ENCODE measurements at regions not wholly inside any gene's neighbourhood (a gene's known extent, or its start where the extent isn't known, plus 50 kb on each side); places are given as distances from the start of the nearest gene placed in this dataset.

GRCh38 chr1:101453844-101454243 is 217.0 kb downstream of the S1PR1 start:
- H3K4me2 ChIP-seq (ENCODE audit: low read depth, low read length): no peak overlapping the region
- H3K4me3 ChIP-seq (replicated peaks in 1 of 3; ENCODE audit: insufficient read depth in 1 of 3, low read depth in 2 of 3, low read length in 3 of 3): no peak overlapping the region
- intact Hi-C loops (cut with micrococcal nuclease; ENCODE audit: unreplicated experiment) (no loop called here), in situ Hi-C loops (cut with HindIII; ENCODE audit: extremely low pct_ligation_motif_present, low pct_unique_long_range_greater_than_20kb) (no loop called here)
- no peaks in the 10 kb centered on the region for H3K79me2 ChIP-seq (ENCODE audit: insufficient read depth, low read length)
- no peak for TF ChIP-seq ZNF558 (CRISPR knock-in tag; IDR thresholded peaks at IDR 0.05; ENCODE audit: borderline replicate concordance)
- TF ChIP-seq RFXANK (CRISPR knock-in tag; IDR thresholded peaks at IDR 0.05): no peak
- TF ChIP-seq, protein P1, sequence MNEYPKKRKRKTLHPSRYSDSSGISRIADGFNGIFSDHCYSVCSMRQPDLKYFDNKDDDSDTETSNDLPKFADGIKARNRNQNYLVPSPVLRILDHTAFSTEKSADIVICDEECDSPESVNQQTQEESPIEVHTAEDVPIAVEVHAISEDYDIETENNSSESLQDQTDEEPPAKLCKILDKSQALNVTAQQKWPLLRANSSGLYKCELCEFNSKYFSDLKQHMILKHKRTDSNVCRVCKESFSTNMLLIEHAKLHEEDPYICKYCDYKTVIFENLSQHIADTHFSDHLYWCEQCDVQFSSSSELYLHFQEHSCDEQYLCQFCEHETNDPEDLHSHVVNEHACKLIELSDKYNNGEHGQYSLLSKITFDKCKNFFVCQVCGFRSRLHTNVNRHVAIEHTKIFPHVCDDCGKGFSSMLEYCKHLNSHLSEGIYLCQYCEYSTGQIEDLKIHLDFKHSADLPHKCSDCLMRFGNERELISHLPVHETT (CRISPR knock-in tag; conservative IDR thresholded peaks at IDR 0.05): no peak
- TF ChIP-seq SMC3 (IDR thresholded peaks at IDR 0.05; ENCODE audit: low read length): no peak
- no peak for TF ChIP-seq RARA (CRISPR knock-in tag; IDR thresholded peaks at IDR 0.05)
- TF ChIP-seq, protein P2, sequence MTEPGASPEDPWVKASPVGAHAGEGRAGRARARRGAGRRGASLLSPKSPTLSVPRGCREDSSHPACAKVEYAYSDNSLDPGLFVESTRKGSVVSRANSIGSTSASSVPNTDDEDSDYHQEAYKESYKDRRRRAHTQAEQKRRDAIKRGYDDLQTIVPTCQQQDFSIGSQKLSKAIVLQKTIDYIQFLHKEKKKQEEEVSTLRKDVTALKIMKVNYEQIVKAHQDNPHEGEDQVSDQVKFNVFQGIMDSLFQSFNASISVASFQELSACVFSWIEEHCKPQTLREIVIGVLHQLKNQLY (CRISPR knock-in tag; IDR thresholded peaks at IDR 0.05): no peak
- TF ChIP-seq SNAPC2 (CRISPR knock-in tag; IDR thresholded peaks at IDR 0.05): no peak
- TF ChIP-seq ZNF441 (CRISPR knock-in tag; IDR thresholded peaks at IDR 0.05; ENCODE audit: borderline replicate concordance): no peak
- no peak for TF ChIP-seq TCF7L2 (IDR thresholded peaks at IDR 0.05; ENCODE audit: low read depth, low read length)
- no peak for TF ChIP-seq ZNF430 (CRISPR knock-in tag; IDR thresholded peaks at IDR 0.05)
- TF ChIP-seq, protein P3, sequence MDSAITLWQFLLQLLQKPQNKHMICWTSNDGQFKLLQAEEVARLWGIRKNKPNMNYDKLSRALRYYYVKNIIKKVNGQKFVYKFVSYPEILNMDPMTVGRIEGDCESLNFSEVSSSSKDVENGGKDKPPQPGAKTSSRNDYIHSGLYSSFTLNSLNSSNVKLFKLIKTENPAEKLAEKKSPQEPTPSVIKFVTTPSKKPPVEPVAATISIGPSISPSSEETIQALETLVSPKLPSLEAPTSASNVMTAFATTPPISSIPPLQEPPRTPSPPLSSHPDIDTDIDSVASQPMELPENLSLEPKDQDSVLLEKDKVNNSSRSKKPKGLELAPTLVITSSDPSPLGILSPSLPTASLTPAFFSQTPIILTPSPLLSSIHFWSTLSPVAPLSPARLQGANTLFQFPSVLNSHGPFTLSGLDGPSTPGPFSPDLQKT (CRISPR knock-in tag; IDR thresholded peaks at IDR 0.05; ENCODE audit: borderline replicate concordance): no peak
- TF ChIP-seq ATF7-NPFF (CRISPR knock-in tag; IDR thresholded peaks at IDR 0.05; ENCODE audit: low read depth): no peak
- TF ChIP-seq MATR3 (CRISPR knock-in tag; IDR thresholded peaks at IDR 0.05): no peak
- no peak for TF ChIP-seq TMF1 (CRISPR knock-in tag; IDR thresholded peaks at IDR 0.05; ENCODE audit: low read depth)
- ChIA-PET POLR2A (no interaction called here), CTCF (ENCODE audit: low intra/inter-chr PET ratio, low total read pairs) (no interaction called here)
- H3K27me3 ChIP-seq (ENCODE audit: control insufficient read depth in 1 of 2, insufficient read depth in 2 of 2, low read length in 2 of 2): no peaks in the 10 kb centered on the region
- WGBS (ENCODE audit: low lambda C conversion rate): 0% methylated on average over 1 of the region's 1 CpG
- H3K36me3 ChIP-seq (replicated peaks in 1 of 2; ENCODE audit: control insufficient read depth in 1 of 2, insufficient read depth in 2 of 2, low read length in 2 of 2): no peaks in the 10 kb centered on the region
- H3K9me3 ChIP-seq (ENCODE audit: low read length): no peaks in the 10 kb centered on the region
- no peaks in the 10 kb centered on the region for H4K20me1 ChIP-seq (ENCODE audit: insufficient read depth, low read length)
- H3K9ac ChIP-seq (ENCODE audit: insufficient read depth, low read depth, low read length): no peak overlapping the region
- ATAC-seq (no peak), FAIRE-seq (no peak), DNase-seq (ENCODE audit: low spot score) (no peak)
- no peak overlapping the region for H3K27ac ChIP-seq (ENCODE audit: extremely low read length, insufficient read depth, low read length)
- no TSS peak for BruUV-seq (replicated peaks)
- peaks cover 11% of the 10 kb centered on the region; the same call in 1 of the 2 replicates for H3K4me1 ChIP-seq (ENCODE audit: insufficient read depth, low read length)
- no peak overlapping the region for H2AFZ ChIP-seq (ENCODE audit: low read length)

Measured in HepG2 (cell line).